Brain microvascular endothelial cell (primary cell): ENCODE measurements at regions not wholly inside any gene's neighbourhood (a gene's known extent, or its start where the extent isn't known, plus 50 kb on each side); places are given as distances from the start of the nearest gene placed in this dataset.

Source experiments
- DNase-seq: peaks from one replicate; pipeline ENCODE4 v3.0.0-alpha.2; 2020
- H3K27ac ChIP-seq: fragments of 250-450 bp; sonication (Bioruptor Pico); 2 replicates; pipeline ENCODE4 v1.5.1; 2020; ENCODE audit warnings: mild to moderate bottlenecking, moderate library complexity
- H3K27me3 ChIP-seq: fragments of 250-450 bp; sonication (Bioruptor Pico); replicated peaks from 2 replicates; pipeline ENCODE4 v1.5.1; 2020; ENCODE audit warnings: mild to moderate bottlenecking
- H3K36me3 ChIP-seq: fragments of 250-450 bp; sonication (Bioruptor Pico); replicated peaks from 2 replicates; pipeline ENCODE4 v1.5.1; 2020; ENCODE audit warnings: mild to moderate bottlenecking
- H3K4me3 ChIP-seq: 2 replicates; pipeline ENCODE4 v1.5.1; 2011; ENCODE audit warnings: low read depth, mild to moderate bottlenecking, control low read depth, low read length, moderate library complexity
- CTCF ChIP-seq: IDR thresholded peaks from 2 replicates; pipeline ENCODE4 v1.5.1; 2011; ENCODE audit warnings: low read depth, mild to moderate bottlenecking, moderate library complexity, low read length, control low read depth, inconsistent platforms; ENCODE audit errors: missing control alignments
- in situ Hi-C: cut with HindIII; loops from 2 replicates; pipeline ENCODE4 v1.10.0; 2017; ENCODE audit warnings: low sequenced_read_pairs, low pct_ligation_motif_present

- Histone ChIP-seq H3K27me3 (peaks cover 7% of the 10 kb centered on the region), H3K27ac (no peak overlapping the region), H3K36me3 (no peaks in the 10 kb centered on the region), H3K4me3 (no peak overlapping the region)
- no peak for TF ChIP-seq CTCF
- in situ Hi-C loops: no loop called here
- DNase-seq: no peak
Observed at GRCh38 chr17:73952082-73952479, 251.4 kb upstream of the RPL38 start.

GRCh38 chr17:73952480-73953205 lies 250.8 kb upstream of the RPL38 start:
- Histone ChIP-seq H3K4me3 (no peak overlapping the region), H3K36me3 (no peaks in the 10 kb centered on the region), H3K27ac (no peak overlapping the region), H3K27me3 (peaks cover 7% of the 10 kb centered on the region)
- in situ Hi-C loops: no loop called here
- no peak for TF ChIP-seq CTCF
- DNase-seq: no peak

GRCh38 chr17:73953206-73954033 lies 250.1 kb upstream of the RPL38 start:
- Histone ChIP-seq H3K4me3 (no peak overlapping the region), H3K27ac (no peak overlapping the region), H3K36me3 (no peaks in the 10 kb centered on the region), H3K27me3 (peaks cover 7% of the 10 kb centered on the region)
- DNase-seq: no peak
- no peak for TF ChIP-seq CTCF
- in situ Hi-C loops: no loop called here

GRCh38 chr17:73954951-73955350 lies 248.5 kb upstream of the RPL38 start:
- H3K27me3 ChIP-seq: peaks cover 7% of the 10 kb centered on the region
- no peak overlapping the region for H3K27ac ChIP-seq
- DNase-seq: no peak
- no peak overlapping the region for H3K4me3 ChIP-seq
- in situ Hi-C loops: no loop called here
- H3K36me3 ChIP-seq: no peaks in the 10 kb centered on the region
- TF ChIP-seq CTCF: no peak

GRCh38 chr17:73955616-73956015 lies 247.9 kb upstream of the RPL38 start:
- Histone ChIP-seq H3K4me3 (no peak overlapping the region), H3K27ac (no peak overlapping the region), H3K36me3 (no peaks in the 10 kb centered on the region), H3K27me3 (peaks cover 7% of the 10 kb centered on the region)
- in situ Hi-C loops: no loop called here
- TF ChIP-seq CTCF: no peak
- no peak for DNase-seq
